Stomach (tissue), 4 donors: ENCODE measurements at regions not wholly inside any gene's neighbourhood (a gene's known extent, or its start where the extent isn't known, plus 50 kb on each side); places are given as distances from the start of the nearest gene placed in this dataset.

Experiments used
- CTCF ChIP-seq, 7 experiments: fragments of 450-650 bp in 4 of 7; fragments of 200-600 bp in 3 of 7; sonication (generic) in 3 of 7; IDR thresholded peaks; one replicate each; pipeline ENCODE4 v1.5.1; 2016 to 2019; ENCODE audit warnings: antibody characterized with exemption in 7 of 7, control low read depth in 2 of 7, mild to moderate bottlenecking in 1 of 7
- EP300 ChIP-seq: sonication (generic); formaldehyde crosslinking; IDR thresholded peaks from one replicate; pipeline ENCODE4 v1.6.1; 2017; ENCODE audit warnings: antibody characterized with exemption
- POLR2A ChIP-seq, 4 donors: fragments of 450-650 bp; IDR thresholded peaks; one replicate each; pipeline ENCODE4 v1.6.1; 2016; ENCODE audit warnings: antibody characterized with exemption in 4 of 4, control low read depth in 2 of 4, mild to moderate bottlenecking in 1 of 4, moderate library complexity in 1 of 4

GRCh38 chr9:11039006-11039405 is 426.2 kb upstream of the PTPRD start:
- TF ChIP-seq POLR2A (IDR thresholded peaks at IDR 0.05) (no peak), EP300 (no peak), CTCF (IDR thresholded peaks at IDR 0.05) (no peak)
